NB4 (cell line): ENCODE measurements at regions not wholly inside any gene's neighbourhood (a gene's known extent, or its start where the extent isn't known, plus 50 kb on each side); places are given as distances from the start of the nearest gene placed in this dataset.

ENCODE experiments used
- POLR2A ChIP-seq: IDR thresholded peaks from 2 replicates; pipeline ENCODE4 v1.6.1; 2011; ENCODE audit warnings: mild to moderate bottlenecking; ENCODE audit not compliant: insufficient read length; ENCODE audit errors: extremely low read depth
- TF ChIP-seq, protein P1 (sequence below): IDR thresholded peaks from one replicate; pipeline ENCODE4 v1.5.1; 2012; ENCODE audit warnings: low read depth, low read length
- TF ChIP-seq, protein P2 (sequence below): IDR thresholded peaks from 2 replicates; pipeline ENCODE4 v1.6.1; 2011; ENCODE audit warnings: low read depth, low read length

DNA sequence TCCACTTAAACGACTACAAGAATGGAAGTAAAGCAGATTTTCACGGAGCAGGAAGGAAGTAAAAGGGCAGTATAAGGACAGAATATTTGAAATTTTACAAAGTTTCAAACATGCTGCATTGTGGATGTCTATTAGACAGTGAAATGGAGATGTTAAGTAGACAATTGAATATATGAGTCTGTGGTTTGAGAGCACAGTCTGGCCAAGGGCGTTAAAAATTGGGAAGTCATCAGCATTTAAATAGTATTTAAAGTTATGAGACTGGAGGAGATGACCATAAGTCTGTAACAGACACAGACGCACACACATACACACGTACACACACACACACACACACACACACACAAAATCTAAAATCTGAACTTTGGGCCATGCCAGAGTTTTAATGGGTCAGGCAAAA is 935.9 kb downstream of the EPHA3 start:
- TF ChIP-seq, protein P1, sequence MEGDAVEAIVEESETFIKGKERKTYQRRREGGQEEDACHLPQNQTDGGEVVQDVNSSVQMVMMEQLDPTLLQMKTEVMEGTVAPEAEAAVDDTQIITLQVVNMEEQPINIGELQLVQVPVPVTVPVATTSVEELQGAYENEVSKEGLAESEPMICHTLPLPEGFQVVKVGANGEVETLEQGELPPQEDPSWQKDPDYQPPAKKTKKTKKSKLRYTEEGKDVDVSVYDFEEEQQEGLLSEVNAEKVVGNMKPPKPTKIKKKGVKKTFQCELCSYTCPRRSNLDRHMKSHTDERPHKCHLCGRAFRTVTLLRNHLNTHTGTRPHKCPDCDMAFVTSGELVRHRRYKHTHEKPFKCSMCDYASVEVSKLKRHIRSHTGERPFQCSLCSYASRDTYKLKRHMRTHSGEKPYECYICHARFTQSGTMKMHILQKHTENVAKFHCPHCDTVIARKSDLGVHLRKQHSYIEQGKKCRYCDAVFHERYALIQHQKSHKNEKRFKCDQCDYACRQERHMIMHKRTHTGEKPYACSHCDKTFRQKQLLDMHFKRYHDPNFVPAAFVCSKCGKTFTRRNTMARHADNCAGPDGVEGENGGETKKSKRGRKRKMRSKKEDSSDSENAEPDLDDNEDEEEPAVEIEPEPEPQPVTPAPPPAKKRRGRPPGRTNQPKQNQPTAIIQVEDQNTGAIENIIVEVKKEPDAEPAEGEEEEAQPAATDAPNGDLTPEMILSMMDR: no peak
- TF ChIP-seq POLR2A: no peak
- TF ChIP-seq, protein P2, sequence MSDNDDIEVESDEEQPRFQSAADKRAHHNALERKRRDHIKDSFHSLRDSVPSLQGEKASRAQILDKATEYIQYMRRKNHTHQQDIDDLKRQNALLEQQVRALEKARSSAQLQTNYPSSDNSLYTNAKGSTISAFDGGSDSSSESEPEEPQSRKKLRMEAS: no peak
